ENCODE measurements at regions not wholly inside any gene's neighbourhood (a gene's known extent, or its start where the extent isn't known, plus 50 kb on each side); places are given as distances from the start of the nearest gene placed in this dataset.

- TF ChIP-seq, protein P1, sequence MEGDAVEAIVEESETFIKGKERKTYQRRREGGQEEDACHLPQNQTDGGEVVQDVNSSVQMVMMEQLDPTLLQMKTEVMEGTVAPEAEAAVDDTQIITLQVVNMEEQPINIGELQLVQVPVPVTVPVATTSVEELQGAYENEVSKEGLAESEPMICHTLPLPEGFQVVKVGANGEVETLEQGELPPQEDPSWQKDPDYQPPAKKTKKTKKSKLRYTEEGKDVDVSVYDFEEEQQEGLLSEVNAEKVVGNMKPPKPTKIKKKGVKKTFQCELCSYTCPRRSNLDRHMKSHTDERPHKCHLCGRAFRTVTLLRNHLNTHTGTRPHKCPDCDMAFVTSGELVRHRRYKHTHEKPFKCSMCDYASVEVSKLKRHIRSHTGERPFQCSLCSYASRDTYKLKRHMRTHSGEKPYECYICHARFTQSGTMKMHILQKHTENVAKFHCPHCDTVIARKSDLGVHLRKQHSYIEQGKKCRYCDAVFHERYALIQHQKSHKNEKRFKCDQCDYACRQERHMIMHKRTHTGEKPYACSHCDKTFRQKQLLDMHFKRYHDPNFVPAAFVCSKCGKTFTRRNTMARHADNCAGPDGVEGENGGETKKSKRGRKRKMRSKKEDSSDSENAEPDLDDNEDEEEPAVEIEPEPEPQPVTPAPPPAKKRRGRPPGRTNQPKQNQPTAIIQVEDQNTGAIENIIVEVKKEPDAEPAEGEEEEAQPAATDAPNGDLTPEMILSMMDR (IDR thresholded peaks at IDR 0.05), result no peak
- no peak for TF ChIP-seq POLR2AphosphoS5 (IDR thresholded peaks at IDR 0.05)
These were observed 50.7 kb upstream of the EDNRB start for GRCh38 chr13:77969299-77969698.
